ENCODE measurements at regions not wholly inside any gene's neighbourhood (a gene's known extent, or its start where the extent isn't known, plus 50 kb on each side); places are given as distances from the start of the nearest gene placed in this dataset.

GRCh38 chr3:90253131-90253530, 1145.7 kb downstream of the EPHA3 start:
- Mint-ChIP-seq H3K4me3 (no peak overlapping the region), H3K9me3 (peaks cover 0 to 7% (median 3%) of the 10 kb centered on the region in 7 donors), H3K4me1 (no peaks in the 10 kb centered on the region), H3K27ac (no peak overlapping the region), H3K27me3 (no peaks in the 10 kb centered on the region), H3K36me3 (no peaks in the 10 kb centered on the region)
- no peaks in the 10 kb centered on the region for H3K4me1 ChIP-seq (ENCODE audit: control insufficient read depth, insufficient read depth, low read length, poor library complexity, severe bottlenecking)
- peaks cover 2 to 6% of the 10 kb centered on the region in 2 experiments for H3K9me3 ChIP-seq (ENCODE audit: control insufficient read depth in 2 of 2, low read length in 2 of 2)
- ATAC-seq (ENCODE audit: low read depth in 2 of 2) (no peak), DNase-seq (no peak)
- H3K27ac ChIP-seq (ENCODE audit: insufficient read depth, low read length, poor library complexity, severe bottlenecking): no peak overlapping the region
- H3K27me3 ChIP-seq (ENCODE audit: control insufficient read depth, insufficient read depth, low read length): no peaks in the 10 kb centered on the region
- H3K4me3 ChIP-seq (ENCODE audit: low read depth, low read length): no peak overlapping the region
- no peaks in the 10 kb centered on the region for H3K36me3 ChIP-seq (ENCODE audit: control insufficient read depth, insufficient read depth, low read length)

GRCh38 chr3:90261481-90262433, 1154.3 kb downstream of the EPHA3 start:
- H3K4me3 Mint-ChIP-seq: no peak overlapping the region
- no peaks in the 10 kb centered on the region for H3K36me3 ChIP-seq (ENCODE audit: control insufficient read depth, insufficient read depth, low read length)
- H3K4me1 Mint-ChIP-seq: no peaks in the 10 kb centered on the region
- ATAC-seq (ENCODE audit: low read depth in 2 of 2): no peak
- peaks cover 5% of the 10 kb centered on the region in 2 experiments for H3K9me3 ChIP-seq (ENCODE audit: control insufficient read depth in 2 of 2, low read length in 2 of 2)
- no peaks in the 10 kb centered on the region for H3K36me3 Mint-ChIP-seq
- no peak overlapping the region for H3K27ac Mint-ChIP-seq
- no peaks in the 10 kb centered on the region for H3K27me3 ChIP-seq (ENCODE audit: control insufficient read depth, insufficient read depth, low read length)
- H3K27me3 Mint-ChIP-seq: no peaks in the 10 kb centered on the region
- DNase-seq: no peak
- H3K4me3 ChIP-seq (ENCODE audit: low read depth, low read length): no peak overlapping the region
- peaks cover 0 to 39% (median 9%) of the 10 kb centered on the region in 7 donors for H3K9me3 Mint-ChIP-seq
- H3K27ac ChIP-seq (ENCODE audit: insufficient read depth, low read length, poor library complexity, severe bottlenecking): no peak overlapping the region
- no peaks in the 10 kb centered on the region for H3K4me1 ChIP-seq (ENCODE audit: control insufficient read depth, insufficient read depth, low read length, poor library complexity, severe bottlenecking)

Measured in CD4-positive, CD25-positive, alpha-beta regulatory T cell (primary cell).